Endodermal cell (in vitro differentiated cells): ENCODE measurements at regions not wholly inside any gene's neighbourhood (a gene's known extent, or its start where the extent isn't known, plus 50 kb on each side); places are given as distances from the start of the nearest gene placed in this dataset.

Source experiments
- DNase-seq: peaks from one replicate; pipeline ENCODE4 v3.0.0-alpha.2; 2017
- H3K27ac ChIP-seq: 2 replicates; pipeline ENCODE4 v1.5.1; 2013; ENCODE audit warnings: mild to moderate bottlenecking, low read depth, low read length, moderate library complexity
- H3K27me3 ChIP-seq: 2 replicates; pipeline ENCODE4 v1.6.1; 2013; ENCODE audit warnings: mild to moderate bottlenecking, low read length, moderate library complexity; ENCODE audit not compliant: insufficient read depth, control insufficient read depth, poor library complexity, severe bottlenecking
- H3K36me3 ChIP-seq: 2 replicates; pipeline ENCODE4 v1.7.0; 2013; ENCODE audit warnings: mild to moderate bottlenecking, low read length, moderate library complexity; ENCODE audit not compliant: control insufficient read depth, insufficient read depth
- H3K4me1 ChIP-seq: one replicate; pipeline ENCODE4 v1.7.0; 2013; ENCODE audit warnings: low read length; ENCODE audit not compliant: control insufficient read depth, insufficient read depth
- H3K4me3 ChIP-seq: 2 replicates; pipeline ENCODE4 v1.5.1; 2013; ENCODE audit warnings: mild to moderate bottlenecking, low read length, moderate library complexity
- H3K9ac ChIP-seq: 2 replicates; pipeline ENCODE4 v1.6.1; 2013; ENCODE audit warnings: mild to moderate bottlenecking, low read length, moderate library complexity; ENCODE audit not compliant: poor library complexity, severe bottlenecking; ENCODE audit errors: extremely low read depth
- H3K9me3 ChIP-seq: 2 replicates; pipeline ENCODE4 v1.6.1; 2013; ENCODE audit warnings: mild to moderate bottlenecking, low read length, moderate library complexity; ENCODE audit not compliant: control insufficient read depth
- H3K27ac Mint-ChIP-seq: 2 replicates; pipeline ENCODE4 v1.8.0; 2020; ENCODE audit warnings: mixed read lengths
- H3K27me3 Mint-ChIP-seq: 2 replicates; pipeline ENCODE4 v1.8.0; 2021; ENCODE audit warnings: mild to moderate bottlenecking, mixed read lengths; ENCODE audit not compliant: insufficient read depth
- H3K36me3 Mint-ChIP-seq: 2 replicates; pipeline ENCODE4 v1.8.0; 2020; ENCODE audit warnings: low read depth, mixed read lengths
- H3K4me1 Mint-ChIP-seq: 2 replicates; pipeline ENCODE4 v1.8.0; 2020; ENCODE audit warnings: mixed read lengths
- H3K4me3 Mint-ChIP-seq: 2 replicates; pipeline ENCODE4 v1.8.0; 2020; ENCODE audit warnings: mild to moderate bottlenecking, moderate library complexity, mixed read lengths
- H3K9me3 Mint-ChIP-seq: 2 replicates; pipeline ENCODE4 v1.8.0; 2020; ENCODE audit warnings: mild to moderate bottlenecking, mixed read lengths
- CTCF ChIP-seq: fragments of 200-600 bp; sonication (generic); conservative IDR thresholded peaks from 2 replicates; pipeline ENCODE4 v1.5.0; 2021; ENCODE audit warnings: antibody characterized with exemption, mild to moderate bottlenecking
- WGBS, 2 experiments: methylation state at CpG; one replicate each; pipeline versions ENCODE4 v1.1.5 to v1.1.7; 2013; ENCODE audit warnings: missing lambda C conversion rate in 2 of 2, mixed read lengths in 1 of 2; ENCODE audit not compliant: insufficient coverage in 1 of 2, insufficient read length in 1 of 2; 5-methylcytosine and 5-hydroxymethylcytosine counted together

- no peak overlapping the region for H3K27ac Mint-ChIP-seq
- H3K4me3 Mint-ChIP-seq = no peak overlapping the region
- no peaks in the 10 kb centered on the region for H3K27me3 Mint-ChIP-seq
- TF ChIP-seq CTCF = no peak
- H3K9ac ChIP-seq = no peak overlapping the region
- 84 to 91% methylated on average over 2 of the region's 2 CpGs for WGBS, 2 experiments
- no peaks in the 10 kb centered on the region for H3K4me1 ChIP-seq
- no peak overlapping the region for H3K27ac ChIP-seq
- H3K4me3 ChIP-seq = no peak overlapping the region
- no peaks in the 10 kb centered on the region for H3K4me1 Mint-ChIP-seq
- H3K9me3 Mint-ChIP-seq = peaks cover 8% of the 10 kb centered on the region
- H3K9me3 ChIP-seq = no peaks in the 10 kb centered on the region
- DNase-seq = peak; percentile 2
- no peaks in the 10 kb centered on the region for H3K36me3 Mint-ChIP-seq
- no peaks in the 10 kb centered on the region for H3K36me3 ChIP-seq
- no peaks in the 10 kb centered on the region for H3K27me3 ChIP-seq
Measured at GRCh38 chr10:131004276-131004675, 307.2 kb downstream of the TCERG1L start.

GRCh38 chr10:131006458-131007256 lies 304.9 kb downstream of the TCERG1L start:
- H3K9ac ChIP-seq = no peak overlapping the region
- no peaks in the 10 kb centered on the region for H3K9me3 ChIP-seq
- no peaks in the 10 kb centered on the region for H3K4me1 ChIP-seq
- H3K27me3 ChIP-seq = no peaks in the 10 kb centered on the region
- H3K4me3 ChIP-seq = no peak overlapping the region
- DNase-seq = no peak
- Mint-ChIP-seq H3K27me3 (no peaks in the 10 kb centered on the region), H3K9me3 (peaks cover 8% of the 10 kb centered on the region), H3K27ac (no peak overlapping the region), H3K4me1 (no peaks in the 10 kb centered on the region), H3K36me3 (no peaks in the 10 kb centered on the region), H3K4me3 (no peak overlapping the region)
- 90 to 96% methylated on average over 8 to 10 of the region's 10 CpGs for WGBS, 2 experiments
- no peak for TF ChIP-seq CTCF
- H3K27ac ChIP-seq = no peak overlapping the region
- H3K36me3 ChIP-seq = no peaks in the 10 kb centered on the region

- H3K9ac ChIP-seq = no peak overlapping the region
- no peaks in the 10 kb centered on the region for H3K9me3 ChIP-seq
- no peaks in the 10 kb centered on the region for H3K36me3 Mint-ChIP-seq
- no peaks in the 10 kb centered on the region for H3K4me1 ChIP-seq
- no peak overlapping the region for H3K27ac ChIP-seq
- no peak for DNase-seq
- whole genome bisulfite sequencing, 2 experiments = 90% methylated on average over 5 of the region's 5 CpGs
- H3K4me3 ChIP-seq = no peak overlapping the region
- H3K27ac Mint-ChIP-seq = no peak overlapping the region
- H3K27me3 ChIP-seq = no peaks in the 10 kb centered on the region
- H3K36me3 ChIP-seq = no peaks in the 10 kb centered on the region
- H3K4me1 Mint-ChIP-seq = no peaks in the 10 kb centered on the region
- H3K9me3 Mint-ChIP-seq = peaks cover 8% of the 10 kb centered on the region
- no peak for TF ChIP-seq CTCF
- no peak overlapping the region for H3K4me3 Mint-ChIP-seq
- no peaks in the 10 kb centered on the region for H3K27me3 Mint-ChIP-seq
Measured at GRCh38 chr10:131009791-131010190, 301.7 kb downstream of the TCERG1L start.
